GM12892 (cell line): ENCODE measurements at regions not wholly inside any gene's neighbourhood (a gene's known extent, or its start where the extent isn't known, plus 50 kb on each side); places are given as distances from the start of the nearest gene placed in this dataset.

Experiments
- POLR2A ChIP-seq: IDR thresholded peaks from 2 replicates; pipeline ENCODE4 v1.6.1; 2011; ENCODE audit warnings: low read depth, low read length, control low read depth
- POLR2AphosphoS5 ChIP-seq: IDR thresholded peaks from 2 replicates; pipeline ENCODE4 v1.6.1; 2011; ENCODE audit warnings: low read depth, low read length, control low read depth
- TAF1 ChIP-seq: IDR thresholded peaks from 2 replicates; pipeline ENCODE4 v1.6.1; 2011; ENCODE audit warnings: low read depth, mild to moderate bottlenecking, control low read depth, low read length, borderline replicate concordance

GRCh38 chr14:87153901-87154300 is 839.1 kb downstream of the GALC start:
- TF ChIP-seq POLR2AphosphoS5 (no peak), POLR2A (no peak), TAF1 (no peak)
